GM23338 (cell line): ENCODE measurements at regions not wholly inside any gene's neighbourhood (a gene's known extent, or its start where the extent isn't known, plus 50 kb on each side); places are given as distances from the start of the nearest gene placed in this dataset.

Source experiments
- ATAC-seq: fragments of 200-7000 bp; cut with Tn5 transposase; 3 replicates; pipeline ENCODE4 v1.9.1; 2020
- DNase-seq: peaks from one replicate; pipeline ENCODE4 v3.0.0-alpha.2; 2015; ENCODE audit warnings: low spot score
- H2AFZ ChIP-seq: fragments of 200-600 bp; sonication (generic); 2 replicates; pipeline ENCODE4 v1.8.0; 2016; ENCODE audit warnings: antibody characterized with exemption, mild to moderate bottlenecking, moderate library complexity
- H3F3A ChIP-seq: fragments of 200-600 bp; sonication (generic); replicated peaks from 2 replicates; pipeline ENCODE4 v1.8.0; 2017; ENCODE audit warnings: antibody characterized with exemption, mixed run types, low read depth
- H3K27ac ChIP-seq: fragments of 200-600 bp; sonication (generic); 2 replicates; pipeline ENCODE4 v1.6.1; 2016; ENCODE audit warnings: low read depth
- H3K27me3 ChIP-seq: fragments of 200-600 bp; sonication (generic); 2 replicates; pipeline ENCODE4 v1.8.0; 2016; ENCODE audit warnings: mild to moderate bottlenecking, mixed run types, moderate library complexity; ENCODE audit not compliant: insufficient read depth
- H3K36me3 ChIP-seq: fragments of 200-600 bp; sonication (generic); 2 replicates; pipeline ENCODE4 v1.8.0; 2016; ENCODE audit warnings: mild to moderate bottlenecking; ENCODE audit not compliant: insufficient read depth
- H3K4me1 ChIP-seq: fragments of 200-600 bp; sonication (generic); 2 replicates; pipeline ENCODE4 v1.8.0; 2016; ENCODE audit warnings: mild to moderate bottlenecking, moderate library complexity; ENCODE audit not compliant: insufficient read depth
- H3K4me2 ChIP-seq: fragments of 200-600 bp; sonication (generic); 2 replicates; pipeline ENCODE4 v1.7.1; 2017; ENCODE audit warnings: mixed run types
- H3K4me3 ChIP-seq: fragments of 200-600 bp; sonication (generic); 2 replicates; pipeline ENCODE4 v1.6.1; 2016; ENCODE audit warnings: mixed run types
- H3K79me2 ChIP-seq: fragments of 200-600 bp; sonication (generic); replicated peaks from 2 replicates; pipeline ENCODE4 v1.8.0; 2017; ENCODE audit warnings: mild to moderate bottlenecking; ENCODE audit not compliant: insufficient read depth
- H3K9me2 ChIP-seq: fragments of 200-600 bp; sonication (generic); 2 replicates; pipeline ENCODE4 v1.8.0; 2017; ENCODE audit not compliant: insufficient read depth
- H4K20me1 ChIP-seq: fragments of 200-600 bp; sonication (generic); replicated peaks from 2 replicates; pipeline ENCODE4 v1.8.0; 2017; ENCODE audit warnings: mild to moderate bottlenecking; ENCODE audit not compliant: insufficient read depth
- H3K27ac Mint-ChIP-seq: 2 replicates; pipeline ENCODE4 v1.8.0; 2020; ENCODE audit warnings: inconsistent platforms, mild to moderate bottlenecking, moderate library complexity, mixed read lengths
- H3K27me3 Mint-ChIP-seq: 3 replicates; pipeline ENCODE4 v1.8.0; 2022; ENCODE audit warnings: low read depth, mild to moderate bottlenecking, moderate library complexity, mixed read lengths, inconsistent platforms; ENCODE audit not compliant: insufficient read depth, poor library complexity
- H3K36me3 Mint-ChIP-seq: 3 replicates; pipeline ENCODE4 v1.8.0; 2021; ENCODE audit warnings: low read depth, mild to moderate bottlenecking, inconsistent platforms, moderate library complexity, mixed read lengths
- H3K4me1 Mint-ChIP-seq: 3 replicates; pipeline ENCODE4 v1.8.0; 2020; ENCODE audit warnings: mild to moderate bottlenecking, inconsistent platforms, mixed read lengths
- H3K4me3 Mint-ChIP-seq: 3 replicates; pipeline ENCODE4 v1.8.0; 2021; ENCODE audit warnings: moderate library complexity, mild to moderate bottlenecking, inconsistent platforms, mixed read lengths
- H3K9me3 Mint-ChIP-seq: 3 replicates; pipeline ENCODE4 v1.8.0; 2020; ENCODE audit warnings: moderate library complexity, mild to moderate bottlenecking, inconsistent platforms, mixed read lengths
- EZH2phosphoT487 ChIP-seq: fragments of 200-600 bp; sonication (generic); IDR thresholded peaks from one replicate; pipeline ENCODE4 v1.8.1; 2018; ENCODE audit warnings: antibody characterized with exemption; ENCODE audit not compliant: unreplicated experiment
- NANOG ChIP-seq: IDR thresholded peaks from 2 replicates; pipeline ENCODE4 v1.6.1; 2016; ENCODE audit warnings: antibody characterized with exemption, borderline replicate concordance
- POLR2AphosphoS5 ChIP-seq: IDR thresholded peaks from 2 replicates; pipeline ENCODE4 v1.6.1; 2016; ENCODE audit warnings: antibody characterized with exemption, low read depth
- ZNF331 ChIP-seq: fragments of 250-450 bp; sonication (Bioruptor Pico); IDR thresholded peaks from 2 replicates; pipeline ENCODE4 v1.5.0; 2020; ENCODE audit warnings: low read depth, mild to moderate bottlenecking, moderate library complexity
- TF ChIP-seq, protein P1 (sequence below): fragments of 250-450 bp; sonication (Bioruptor Pico); IDR thresholded peaks from 2 replicates; pipeline ENCODE4 v1.5.0; 2020; ENCODE audit warnings: mild to moderate bottlenecking, moderate library complexity
- TF ChIP-seq, protein P2 (sequence below): IDR thresholded peaks from 2 replicates; pipeline ENCODE4 v1.6.1; 2016; ENCODE audit warnings: antibody characterized with exemption
- TF ChIP-seq, protein P3 (sequence below), 2 experiments: fragments of 200-600 bp in 1 of 2; sonication (generic) in 1 of 2; conservative IDR thresholded peaks; 2 replicates each; pipeline versions ENCODE4 v1.5.1 to v1.6.1; 2016 to 2017; ENCODE audit warnings: antibody characterized with exemption in 2 of 2, low read depth in 2 of 2, mild to moderate bottlenecking in 2 of 2, moderate library complexity in 1 of 2

DNA sequence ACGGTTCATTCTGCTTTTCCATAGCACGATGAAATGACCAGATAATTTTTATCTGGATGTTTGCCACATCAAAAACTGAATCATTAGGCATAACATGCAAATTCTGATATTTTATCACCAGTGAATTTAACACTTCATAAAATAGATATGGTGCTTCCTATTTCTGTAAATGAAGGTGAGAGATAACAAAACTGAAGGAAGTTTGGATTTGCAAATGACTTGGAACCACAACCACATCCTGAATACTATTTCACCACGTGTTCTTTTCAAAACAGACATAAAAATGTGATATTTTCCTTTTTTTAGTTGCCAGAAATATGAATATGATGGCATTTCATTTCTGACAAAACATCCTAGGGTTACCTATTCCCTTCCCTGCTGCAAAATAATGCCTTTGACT lies 146.1 kb downstream of the EDN1 start (continued):
- TF ChIP-seq, protein P1, sequence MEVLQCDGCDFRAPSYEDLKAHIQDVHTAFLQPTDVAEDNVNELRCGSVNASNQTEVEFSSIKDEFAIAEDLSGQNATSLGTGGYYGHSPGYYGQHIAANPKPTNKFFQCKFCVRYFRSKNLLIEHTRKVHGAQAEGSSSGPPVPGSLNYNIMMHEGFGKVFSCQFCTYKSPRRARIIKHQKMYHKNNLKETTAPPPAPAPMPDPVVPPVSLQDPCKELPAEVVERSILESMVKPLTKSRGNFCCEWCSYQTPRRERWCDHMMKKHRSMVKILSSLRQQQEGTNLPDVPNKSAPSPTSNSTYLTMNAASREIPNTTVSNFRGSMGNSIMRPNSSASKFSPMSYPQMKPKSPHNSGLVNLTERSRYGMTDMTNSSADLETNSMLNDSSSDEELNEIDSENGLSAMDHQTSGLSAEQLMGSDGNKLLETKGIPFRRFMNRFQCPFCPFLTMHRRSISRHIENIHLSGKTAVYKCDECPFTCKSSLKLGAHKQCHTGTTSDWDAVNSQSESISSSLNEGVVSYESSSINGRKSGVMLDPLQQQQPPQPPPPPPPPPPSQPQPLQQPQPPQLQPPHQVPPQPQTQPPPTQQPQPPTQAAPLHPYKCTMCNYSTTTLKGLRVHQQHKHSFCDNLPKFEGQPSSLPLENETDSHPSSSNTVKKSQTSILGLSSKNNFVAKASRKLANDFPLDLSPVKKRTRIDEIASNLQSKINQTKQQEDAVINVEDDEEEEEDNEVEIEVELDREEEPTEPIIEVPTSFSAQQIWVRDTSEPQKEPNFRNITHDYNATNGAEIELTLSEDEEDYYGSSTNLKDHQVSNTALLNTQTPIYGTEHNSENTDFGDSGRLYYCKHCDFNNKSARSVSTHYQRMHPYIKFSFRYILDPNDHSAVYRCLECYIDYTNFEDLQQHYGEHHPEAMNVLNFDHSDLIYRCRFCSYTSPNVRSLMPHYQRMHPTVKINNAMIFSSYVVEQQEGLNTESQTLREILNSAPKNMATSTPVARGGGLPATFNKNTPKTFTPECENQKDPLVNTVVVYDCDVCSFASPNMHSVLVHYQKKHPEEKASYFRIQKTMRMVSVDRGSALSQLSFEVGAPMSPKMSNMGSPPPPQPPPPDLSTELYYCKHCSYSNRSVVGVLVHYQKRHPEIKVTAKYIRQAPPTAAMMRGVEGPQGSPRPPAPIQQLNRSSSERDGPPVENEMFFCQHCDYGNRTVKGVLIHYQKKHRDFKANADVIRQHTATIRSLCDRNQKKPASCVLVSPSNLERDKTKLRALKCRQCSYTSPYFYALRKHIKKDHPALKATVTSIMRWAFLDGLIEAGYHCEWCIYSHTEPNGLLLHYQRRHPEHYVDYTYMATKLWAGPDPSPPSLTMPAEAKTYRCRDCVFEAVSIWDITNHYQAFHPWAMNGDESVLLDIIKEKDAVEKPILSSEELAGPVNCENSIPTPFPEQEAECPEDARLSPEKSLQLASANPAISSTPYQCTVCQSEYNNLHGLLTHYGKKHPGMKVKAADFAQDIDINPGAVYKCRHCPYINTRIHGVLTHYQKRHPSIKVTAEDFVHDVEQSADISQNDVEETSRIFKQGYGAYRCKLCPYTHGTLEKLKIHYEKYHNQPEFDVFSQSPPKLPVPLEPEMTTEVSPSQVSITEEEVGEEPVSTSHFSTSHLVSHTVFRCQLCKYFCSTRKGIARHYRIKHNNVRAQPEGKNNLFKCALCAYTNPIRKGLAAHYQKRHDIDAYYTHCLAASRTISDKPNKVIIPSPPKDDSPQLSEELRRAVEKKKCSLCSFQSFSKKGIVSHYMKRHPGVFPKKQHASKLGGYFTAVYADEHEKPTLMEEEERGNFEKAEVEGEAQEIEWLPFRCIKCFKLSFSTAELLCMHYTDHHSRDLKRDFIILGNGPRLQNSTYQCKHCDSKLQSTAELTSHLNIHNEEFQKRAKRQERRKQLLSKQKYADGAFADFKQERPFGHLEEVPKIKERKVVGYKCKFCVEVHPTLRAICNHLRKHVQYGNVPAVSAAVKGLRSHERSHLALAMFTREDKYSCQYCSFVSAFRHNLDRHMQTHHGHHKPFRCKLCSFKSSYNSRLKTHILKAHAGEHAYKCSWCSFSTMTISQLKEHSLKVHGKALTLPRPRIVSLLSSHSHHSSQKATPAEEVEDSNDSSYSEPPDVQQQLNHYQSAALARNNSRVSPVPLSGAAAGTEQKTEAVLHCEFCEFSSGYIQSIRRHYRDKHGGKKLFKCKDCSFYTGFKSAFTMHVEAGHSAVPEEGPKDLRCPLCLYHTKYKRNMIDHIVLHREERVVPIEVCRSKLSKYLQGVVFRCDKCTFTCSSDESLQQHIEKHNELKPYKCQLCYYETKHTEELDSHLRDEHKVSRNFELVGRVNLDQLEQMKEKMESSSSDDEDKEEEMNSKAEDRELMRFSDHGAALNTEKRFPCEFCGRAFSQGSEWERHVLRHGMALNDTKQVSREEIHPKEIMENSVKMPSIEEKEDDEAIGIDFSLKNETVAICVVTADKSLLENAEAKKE (CRISPR knock-in tag): no peak

DNA sequence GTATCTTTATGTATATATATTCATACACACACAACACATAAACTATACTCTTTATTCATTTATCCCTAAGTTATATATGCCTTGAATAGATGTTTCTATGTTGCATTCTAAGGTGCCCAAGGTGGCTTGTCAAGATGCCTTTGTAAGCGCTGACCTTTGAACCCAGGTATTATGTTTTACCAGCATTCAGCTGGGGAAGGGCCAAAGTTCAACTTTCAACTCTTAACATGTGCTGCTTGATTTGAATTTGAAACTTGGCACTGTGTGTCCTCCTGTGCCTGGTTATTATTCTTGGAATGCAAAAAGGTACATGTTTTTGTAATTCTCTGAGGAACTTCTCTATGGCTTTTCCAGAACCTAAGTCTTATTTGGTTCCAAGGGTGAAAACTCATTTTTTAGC lies 146.5 kb downstream of the EDN1 start:
- H2AFZ ChIP-seq: no peak overlapping the region
- no peak for DNase-seq
- no peaks in the 10 kb centered on the region for H3K27me3 ChIP-seq
- no peak overlapping the region for H3K4me2 ChIP-seq
- no peaks in the 10 kb centered on the region for H3K79me2 ChIP-seq
- H3K4me3 ChIP-seq: no peak overlapping the region
- peaks cover 21% of the 10 kb centered on the region for H3K36me3 Mint-ChIP-seq
- no peak overlapping the region for H3K27ac Mint-ChIP-seq
- H3K9me3 Mint-ChIP-seq: peaks cover 27% of the 10 kb centered on the region
- H4K20me1 ChIP-seq: no peaks in the 10 kb centered on the region
- H3K36me3 ChIP-seq: peaks cover 9% of the 10 kb centered on the region
- no peak overlapping the region for H3K27ac ChIP-seq
- peaks cover 7% of the 10 kb centered on the region for H3K4me1 ChIP-seq
- H3K4me1 Mint-ChIP-seq: peaks cover 6% of the 10 kb centered on the region; the same call in 2 of the 3 replicates
- no peak for ATAC-seq
- no peak overlapping the region for H3K4me3 Mint-ChIP-seq
- no peaks in the 10 kb centered on the region for H3K27me3 Mint-ChIP-seq
- no peaks in the 10 kb centered on the region for H3F3A ChIP-seq
- 0 out of 2 replicates have a peak, but pooled peaks cover 6% of the 10 kb centered on the region for H3K9me2 ChIP-seq
- TF ChIP-seq EZH2phosphoT487 (no peak), NANOG (no peak), POLR2AphosphoS5 (no peak), ZNF331 (no peak)
- TF ChIP-seq, protein P1 (CRISPR knock-in tag): no peak
- TF ChIP-seq, protein P2, sequence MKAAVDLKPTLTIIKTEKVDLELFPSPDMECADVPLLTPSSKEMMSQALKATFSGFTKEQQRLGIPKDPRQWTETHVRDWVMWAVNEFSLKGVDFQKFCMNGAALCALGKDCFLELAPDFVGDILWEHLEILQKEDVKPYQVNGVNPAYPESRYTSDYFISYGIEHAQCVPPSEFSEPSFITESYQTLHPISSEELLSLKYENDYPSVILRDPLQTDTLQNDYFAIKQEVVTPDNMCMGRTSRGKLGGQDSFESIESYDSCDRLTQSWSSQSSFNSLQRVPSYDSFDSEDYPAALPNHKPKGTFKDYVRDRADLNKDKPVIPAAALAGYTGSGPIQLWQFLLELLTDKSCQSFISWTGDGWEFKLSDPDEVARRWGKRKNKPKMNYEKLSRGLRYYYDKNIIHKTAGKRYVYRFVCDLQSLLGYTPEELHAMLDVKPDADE: no peak
- TF ChIP-seq, protein P3, sequence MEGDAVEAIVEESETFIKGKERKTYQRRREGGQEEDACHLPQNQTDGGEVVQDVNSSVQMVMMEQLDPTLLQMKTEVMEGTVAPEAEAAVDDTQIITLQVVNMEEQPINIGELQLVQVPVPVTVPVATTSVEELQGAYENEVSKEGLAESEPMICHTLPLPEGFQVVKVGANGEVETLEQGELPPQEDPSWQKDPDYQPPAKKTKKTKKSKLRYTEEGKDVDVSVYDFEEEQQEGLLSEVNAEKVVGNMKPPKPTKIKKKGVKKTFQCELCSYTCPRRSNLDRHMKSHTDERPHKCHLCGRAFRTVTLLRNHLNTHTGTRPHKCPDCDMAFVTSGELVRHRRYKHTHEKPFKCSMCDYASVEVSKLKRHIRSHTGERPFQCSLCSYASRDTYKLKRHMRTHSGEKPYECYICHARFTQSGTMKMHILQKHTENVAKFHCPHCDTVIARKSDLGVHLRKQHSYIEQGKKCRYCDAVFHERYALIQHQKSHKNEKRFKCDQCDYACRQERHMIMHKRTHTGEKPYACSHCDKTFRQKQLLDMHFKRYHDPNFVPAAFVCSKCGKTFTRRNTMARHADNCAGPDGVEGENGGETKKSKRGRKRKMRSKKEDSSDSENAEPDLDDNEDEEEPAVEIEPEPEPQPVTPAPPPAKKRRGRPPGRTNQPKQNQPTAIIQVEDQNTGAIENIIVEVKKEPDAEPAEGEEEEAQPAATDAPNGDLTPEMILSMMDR (conservative IDR thresholded peaks at IDR 0.05; ENCODE audit: low read depth in 2 of 2): no peak
